ENCODE measurements at regions not wholly inside any gene's neighbourhood (a gene's known extent, or its start where the extent isn't known, plus 50 kb on each side); places are given as distances from the start of the nearest gene placed in this dataset.

GRCh38 chr5:72691751-72692150, 124.7 kb upstream of the TNPO1 start:
- no peak overlapping the region for H3K27ac Mint-ChIP-seq
- H3K4me3 ChIP-seq, result no peak overlapping the region
- no peaks in the 10 kb centered on the region for H3K9me2 ChIP-seq (ENCODE audit: insufficient read depth)
- ATAC-seq (no peak), DNase-seq (ENCODE audit: low spot score) (no peak)
- H3K4me1 Mint-ChIP-seq, result no peaks in the 10 kb centered on the region
- H3K4me2 ChIP-seq, result no peak overlapping the region
- H3K36me3 ChIP-seq (ENCODE audit: insufficient read depth), result no peaks in the 10 kb centered on the region
- no peaks in the 10 kb centered on the region for H3F3A ChIP-seq (replicated peaks; ENCODE audit: low read depth)
- no peaks in the 10 kb centered on the region for H3K4me1 ChIP-seq (ENCODE audit: insufficient read depth)
- no peak overlapping the region for H2AFZ ChIP-seq
- H3K27ac ChIP-seq (ENCODE audit: low read depth), result no peak overlapping the region
- no peaks in the 10 kb centered on the region for H3K79me2 ChIP-seq (replicated peaks; ENCODE audit: insufficient read depth)
- no peaks in the 10 kb centered on the region for H3K27me3 Mint-ChIP-seq (ENCODE audit: insufficient read depth, low read depth, poor library complexity)
- no peak overlapping the region for H3K4me3 Mint-ChIP-seq
- no peak for TF ChIP-seq CREB1 (CRISPR knock-in tag; IDR thresholded peaks at IDR 0.05; ENCODE audit: low read depth)
- TF ChIP-seq ETS1 (IDR thresholded peaks at IDR 0.05), result no peak
- TF ChIP-seq EZH2phosphoT487 (IDR thresholded peaks at IDR 0.05; ENCODE audit: unreplicated experiment), result no peak
- no peak for TF ChIP-seq ZNF462 (CRISPR knock-in tag; IDR thresholded peaks at IDR 0.05)
- no peak for TF ChIP-seq JUNB (IDR thresholded peaks at IDR 0.05; ENCODE audit: unreplicated experiment)
- no peak for TF ChIP-seq ZNF331 (CRISPR knock-in tag; IDR thresholded peaks at IDR 0.05; ENCODE audit: low read depth)
- TF ChIP-seq STAT1 (IDR thresholded peaks at IDR 0.05; ENCODE audit: unreplicated experiment), result no peak
- TF ChIP-seq POLR2AphosphoS5 (IDR thresholded peaks at IDR 0.05; ENCODE audit: low read depth), result no peak
- TF ChIP-seq, protein P1, sequence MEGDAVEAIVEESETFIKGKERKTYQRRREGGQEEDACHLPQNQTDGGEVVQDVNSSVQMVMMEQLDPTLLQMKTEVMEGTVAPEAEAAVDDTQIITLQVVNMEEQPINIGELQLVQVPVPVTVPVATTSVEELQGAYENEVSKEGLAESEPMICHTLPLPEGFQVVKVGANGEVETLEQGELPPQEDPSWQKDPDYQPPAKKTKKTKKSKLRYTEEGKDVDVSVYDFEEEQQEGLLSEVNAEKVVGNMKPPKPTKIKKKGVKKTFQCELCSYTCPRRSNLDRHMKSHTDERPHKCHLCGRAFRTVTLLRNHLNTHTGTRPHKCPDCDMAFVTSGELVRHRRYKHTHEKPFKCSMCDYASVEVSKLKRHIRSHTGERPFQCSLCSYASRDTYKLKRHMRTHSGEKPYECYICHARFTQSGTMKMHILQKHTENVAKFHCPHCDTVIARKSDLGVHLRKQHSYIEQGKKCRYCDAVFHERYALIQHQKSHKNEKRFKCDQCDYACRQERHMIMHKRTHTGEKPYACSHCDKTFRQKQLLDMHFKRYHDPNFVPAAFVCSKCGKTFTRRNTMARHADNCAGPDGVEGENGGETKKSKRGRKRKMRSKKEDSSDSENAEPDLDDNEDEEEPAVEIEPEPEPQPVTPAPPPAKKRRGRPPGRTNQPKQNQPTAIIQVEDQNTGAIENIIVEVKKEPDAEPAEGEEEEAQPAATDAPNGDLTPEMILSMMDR (conservative IDR thresholded peaks at IDR 0.05; ENCODE audit: low read depth in 2 of 2), result no peak
- TF ChIP-seq EZH2 (IDR thresholded peaks at IDR 0.05; ENCODE audit: low read depth, unreplicated experiment), result no peak
- TF ChIP-seq REST (IDR thresholded peaks at IDR 0.05; ENCODE audit: unreplicated experiment), result no peak
- TF ChIP-seq ZNF114 (CRISPR knock-in tag; IDR thresholded peaks at IDR 0.05), result no peak
- no peak for TF ChIP-seq NANOG (IDR thresholded peaks at IDR 0.05; ENCODE audit: borderline replicate concordance)
- H4K20me1 ChIP-seq (replicated peaks; ENCODE audit: insufficient read depth), result no peaks in the 10 kb centered on the region
- H3K27me3 ChIP-seq (ENCODE audit: insufficient read depth), result no peaks in the 10 kb centered on the region
- H3K36me3 Mint-ChIP-seq (ENCODE audit: low read depth), result no peaks in the 10 kb centered on the region
- H3K9me3 Mint-ChIP-seq, result no peaks in the 10 kb centered on the region
